ENCODE measurements at regions not wholly inside any gene's neighbourhood (a gene's known extent, or its start where the extent isn't known, plus 50 kb on each side); places are given as distances from the start of the nearest gene placed in this dataset.

GRCh38 chr18:6489977-6490376, 75.3 kb upstream of the L3MBTL4 start:
- TF ChIP-seq CTCF (IDR thresholded peaks at IDR 0.05) (no peak), POLR2AphosphoS5 (IDR thresholded peaks at IDR 0.05) (no peak), POLR2A (IDR thresholded peaks at IDR 0.05) (no peak)

Measured in breast epithelium (tissue), 3 donors.